ENCODE measurements at regions not wholly inside any gene's neighbourhood (a gene's known extent, or its start where the extent isn't known, plus 50 kb on each side); places are given as distances from the start of the nearest gene placed in this dataset.
"Not testable (repeated sequence)": the region's sequence is repeated elsewhere in the genome, so short reads cannot be mapped to it uniquely, and the experiment has no call there.

DNA sequence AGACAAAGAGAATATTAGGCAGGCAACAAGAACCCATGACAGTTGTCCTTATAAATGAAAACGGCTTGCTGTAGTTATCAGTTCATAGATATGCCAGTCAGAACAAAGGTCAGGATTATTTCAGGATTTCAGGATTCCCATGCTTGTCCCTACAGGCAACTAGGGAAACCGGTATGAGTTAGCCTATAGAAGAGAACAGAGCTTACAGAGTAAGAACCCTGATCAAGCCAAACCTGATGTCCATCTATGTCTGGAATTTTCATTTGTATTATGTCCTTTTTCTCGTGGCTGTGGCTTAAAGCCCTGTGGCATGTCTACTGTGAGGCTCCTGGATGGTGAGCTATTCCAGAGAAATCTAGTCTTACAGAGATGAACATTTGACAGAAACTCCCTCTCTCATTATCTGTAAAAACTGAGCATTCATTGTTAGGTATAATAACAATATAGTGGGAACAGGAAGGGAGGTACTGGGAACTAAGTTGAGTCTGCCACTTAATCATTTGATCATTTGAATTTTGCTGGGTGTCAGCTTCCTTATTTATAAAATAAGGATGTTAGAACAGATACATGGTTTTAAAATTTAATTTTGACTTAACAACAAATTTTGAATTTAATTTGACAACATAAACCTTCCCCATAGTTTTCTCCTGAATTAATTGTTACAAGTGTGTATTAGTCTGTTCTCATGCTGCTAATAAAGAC, 129.5 kb upstream of the KLF3 start:
- TF ChIP-seq, protein P1, sequence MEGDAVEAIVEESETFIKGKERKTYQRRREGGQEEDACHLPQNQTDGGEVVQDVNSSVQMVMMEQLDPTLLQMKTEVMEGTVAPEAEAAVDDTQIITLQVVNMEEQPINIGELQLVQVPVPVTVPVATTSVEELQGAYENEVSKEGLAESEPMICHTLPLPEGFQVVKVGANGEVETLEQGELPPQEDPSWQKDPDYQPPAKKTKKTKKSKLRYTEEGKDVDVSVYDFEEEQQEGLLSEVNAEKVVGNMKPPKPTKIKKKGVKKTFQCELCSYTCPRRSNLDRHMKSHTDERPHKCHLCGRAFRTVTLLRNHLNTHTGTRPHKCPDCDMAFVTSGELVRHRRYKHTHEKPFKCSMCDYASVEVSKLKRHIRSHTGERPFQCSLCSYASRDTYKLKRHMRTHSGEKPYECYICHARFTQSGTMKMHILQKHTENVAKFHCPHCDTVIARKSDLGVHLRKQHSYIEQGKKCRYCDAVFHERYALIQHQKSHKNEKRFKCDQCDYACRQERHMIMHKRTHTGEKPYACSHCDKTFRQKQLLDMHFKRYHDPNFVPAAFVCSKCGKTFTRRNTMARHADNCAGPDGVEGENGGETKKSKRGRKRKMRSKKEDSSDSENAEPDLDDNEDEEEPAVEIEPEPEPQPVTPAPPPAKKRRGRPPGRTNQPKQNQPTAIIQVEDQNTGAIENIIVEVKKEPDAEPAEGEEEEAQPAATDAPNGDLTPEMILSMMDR (conservative IDR thresholded peaks at IDR 0.05; ENCODE audit: low read depth, low read length), result no peak
- no peak for DNase-seq (ENCODE audit: low read depth)
- no peak overlapping the region for H3K4me3 ChIP-seq (ENCODE audit: low read depth, low read length)

DNA sequence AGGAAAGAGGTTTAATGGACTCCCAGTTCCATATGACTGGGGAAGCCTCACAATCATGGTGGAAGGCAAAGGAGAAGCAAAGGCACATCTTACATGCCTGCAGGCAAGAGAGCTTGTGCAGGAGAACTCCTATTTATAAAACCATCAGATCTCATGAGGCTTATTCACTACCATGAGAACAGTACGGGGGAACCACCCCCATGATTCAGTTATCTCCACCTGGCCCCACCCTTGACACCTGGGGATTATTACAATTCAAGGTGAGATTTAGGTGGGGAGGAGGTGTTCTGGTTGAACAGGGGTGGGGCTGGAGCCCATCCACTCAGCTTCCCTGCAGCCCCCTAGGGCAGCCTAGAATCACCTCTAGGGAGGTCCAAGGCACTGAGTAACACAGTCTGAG, 128.9 kb upstream of the KLF3 start:
- DNase-seq (ENCODE audit: low read depth); H3K4me3 ChIP-seq (ENCODE audit: low read depth, low read length): not testable (repeated sequence)

DNA sequence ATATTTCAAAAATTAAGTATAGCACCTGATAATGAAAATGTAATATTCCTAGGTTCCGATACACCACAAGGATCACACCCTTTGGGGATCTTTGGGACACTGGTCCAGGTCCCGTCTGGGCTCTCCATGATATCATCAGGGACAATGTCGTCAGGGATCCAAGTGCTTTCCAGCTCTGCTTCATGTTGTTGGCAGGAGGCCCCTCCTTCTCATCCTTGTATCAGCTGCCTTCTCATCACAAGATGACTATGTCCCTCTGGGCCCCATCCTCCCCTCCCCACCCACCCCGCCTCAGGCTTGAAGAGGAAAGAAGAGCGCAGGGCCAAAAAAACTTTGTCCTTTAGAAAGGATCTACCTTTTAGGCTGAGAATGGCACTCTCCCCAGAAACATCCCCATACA, 128.3 kb upstream of the KLF3 start:
- TF ChIP-seq, protein P1 (conservative IDR thresholded peaks at IDR 0.05; ENCODE audit: low read depth, low read length), result no peak
- no peak for DNase-seq (ENCODE audit: low read depth)
- no peak overlapping the region for H3K4me3 ChIP-seq (ENCODE audit: low read depth, low read length)

GRCh38 chr4:38536716-38537115, 127.3 kb upstream of the KLF3 start:
- H3K4me3 ChIP-seq (ENCODE audit: low read depth, low read length), result no peak overlapping the region
- TF ChIP-seq, protein P1 (conservative IDR thresholded peaks at IDR 0.05; ENCODE audit: low read depth, low read length), result no peak
- no peak for DNase-seq (ENCODE audit: low read depth)

- TF ChIP-seq, protein P1 (conservative IDR thresholded peaks at IDR 0.05; ENCODE audit: low read depth, low read length), result no peak
- no peak overlapping the region for H3K4me3 ChIP-seq (ENCODE audit: low read depth, low read length)
- DNase-seq (ENCODE audit: low read depth), result no peak
These were observed 126.3 kb upstream of the KLF3 start for GRCh38 chr4:38537666-38538065.

DNA sequence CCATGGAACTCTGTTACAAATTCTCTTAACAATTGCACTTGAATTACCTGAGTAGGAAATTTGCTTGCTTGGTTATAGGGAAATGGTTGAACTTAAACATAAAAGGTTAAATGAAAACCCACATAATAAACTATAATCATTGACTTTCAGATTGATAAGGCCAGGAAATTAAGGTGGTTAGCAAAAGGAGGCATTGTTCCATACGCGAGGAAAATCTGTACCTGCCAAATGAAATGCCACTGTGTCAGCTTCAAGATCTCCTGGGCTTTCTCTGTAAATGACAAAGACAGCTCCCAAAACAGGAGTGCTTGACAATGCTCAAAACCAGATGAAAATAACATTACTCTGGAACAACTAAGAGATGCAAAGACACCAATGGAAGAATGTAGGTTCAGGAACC, 125.5 kb upstream of the KLF3 start:
- TF ChIP-seq, protein P1 (conservative IDR thresholded peaks at IDR 0.05; ENCODE audit: low read depth, low read length), result no peak
- DNase-seq (ENCODE audit: low read depth), result no peak
- no peak overlapping the region for H3K4me3 ChIP-seq (ENCODE audit: low read depth, low read length)

GRCh38 chr4:38539501-38539900, 124.5 kb upstream of the KLF3 start:
- TF ChIP-seq, protein P1 (conservative IDR thresholded peaks at IDR 0.05; ENCODE audit: low read depth, low read length), result no peak
- DNase-seq (ENCODE audit: low read depth), result no peak
- no peak overlapping the region for H3K4me3 ChIP-seq (ENCODE audit: low read depth, low read length)
